Fibroblast of lung (primary cell): ENCODE measurements at regions not wholly inside any gene's neighbourhood (a gene's known extent, or its start where the extent isn't known, plus 50 kb on each side); places are given as distances from the start of the nearest gene placed in this dataset.
"Not testable (repeated sequence)": the region's sequence is repeated elsewhere in the genome, so short reads cannot be mapped to it uniquely, and the experiment has no call there.

Experiments
- DNase-seq, 2 donors: peaks; one replicate each; pipeline versions ENCODE4 v3.0.0 to v3.0.0-alpha.2; 2010; ENCODE audit warnings: low read depth in 2 of 2
- H2AFZ ChIP-seq: 2 replicates; pipeline ENCODE4 v1.5.1; 2012; ENCODE audit warnings: low read length, control low read depth, inconsistent platforms
- H3K27ac ChIP-seq: 2 replicates; pipeline ENCODE4 v1.5.1; 2011; ENCODE audit warnings: low read length, control low read depth; ENCODE audit not compliant: insufficient read depth
- H3K27me3 ChIP-seq: 2 replicates; pipeline ENCODE4 v1.5.1; 2011; ENCODE audit warnings: mild to moderate bottlenecking, low read length; ENCODE audit not compliant: control insufficient read depth, insufficient read depth
- H3K36me3 ChIP-seq: 2 replicates; pipeline ENCODE4 v1.5.1; 2011; ENCODE audit warnings: low read length; ENCODE audit not compliant: control insufficient read depth, insufficient read depth
- H3K4me1 ChIP-seq: 2 replicates; pipeline ENCODE4 v1.5.1; 2011; ENCODE audit warnings: low read length; ENCODE audit not compliant: control insufficient read depth, insufficient read depth; ENCODE audit errors: extremely low read depth
- H3K4me2 ChIP-seq: 2 replicates; pipeline ENCODE4 v1.5.1; 2011; ENCODE audit warnings: low read length, control low read depth; ENCODE audit not compliant: insufficient read depth; ENCODE audit errors: extremely low read depth
- H3K4me3 ChIP-seq, 4 experiments: fragments of 200-600 bp in 1 of 4; sonication (generic) in 1 of 4; replicated peaks in 1 of 4; 2 replicates each; pipeline ENCODE4 v1.5.1; 2011 to 2016; ENCODE audit warnings: low read length in 4 of 4, low read depth in 3 of 4, mild to moderate bottlenecking in 3 of 4, control low read depth in 2 of 4, inconsistent platforms in 1 of 4, mixed read lengths in 1 of 4; ENCODE audit not compliant: insufficient read depth in 1 of 4; ENCODE audit errors: control extremely low read depth in 1 of 4
- H3K79me2 ChIP-seq: 2 replicates; pipeline ENCODE4 v1.5.1; 2012; ENCODE audit warnings: mild to moderate bottlenecking, low read length, inconsistent platforms; ENCODE audit not compliant: control insufficient read depth, insufficient read depth
- H3K9ac ChIP-seq: 2 replicates; pipeline ENCODE4 v1.5.1; 2011; ENCODE audit warnings: mild to moderate bottlenecking, low read length, control low read depth; ENCODE audit not compliant: insufficient read depth
- H3K9me3 ChIP-seq: 2 replicates; pipeline ENCODE4 v1.5.1; 2012; ENCODE audit warnings: low read depth, low read length; ENCODE audit not compliant: control insufficient read depth, insufficient read depth
- H4K20me1 ChIP-seq: 2 replicates; pipeline ENCODE4 v1.5.1; 2011; ENCODE audit warnings: low read length; ENCODE audit not compliant: control insufficient read depth, insufficient read depth; ENCODE audit errors: extremely low read depth
- EZH2 ChIP-seq: IDR thresholded peaks from 2 replicates; pipeline ENCODE4 v1.5.1; 2012; ENCODE audit warnings: low read length, control low read depth, mild to moderate bottlenecking; ENCODE audit errors: missing control alignments
- TF ChIP-seq, protein P1 (sequence below), 2 donors: IDR thresholded peaks in 1 of 2; conservative IDR thresholded peaks in 1 of 2; 1 replicate in 1 of 2; 2 replicates in 1 of 2; pipeline ENCODE4 v1.5.1; 2011 to 2012; ENCODE audit warnings: low read length in 2 of 2, control low read depth in 1 of 2, inconsistent platforms in 1 of 2, low read depth in 1 of 2, mild to moderate bottlenecking in 1 of 2

DNA sequence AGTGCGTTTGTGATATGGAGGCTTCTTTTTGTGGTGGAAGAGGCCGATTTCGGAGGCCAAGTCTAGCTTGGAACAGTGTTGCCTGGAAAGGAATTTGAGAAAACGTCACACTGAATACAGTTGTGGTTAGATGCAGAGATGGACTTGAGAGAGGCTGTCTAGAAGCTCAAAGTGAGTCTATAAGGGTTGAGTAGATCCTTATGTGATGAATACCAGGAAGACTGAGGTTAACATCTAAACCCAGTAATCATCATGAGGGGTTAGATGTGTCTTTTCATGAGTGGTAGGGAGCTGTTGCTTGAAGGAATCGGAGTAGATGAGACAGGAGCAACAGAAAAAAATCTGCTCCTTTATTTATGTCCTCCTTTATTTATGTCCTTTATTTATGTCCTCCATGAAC lies 114.6 kb upstream of the IVNS1ABP start:
- H3K4me3 ChIP-seq, result no peak overlapping the region
- TF ChIP-seq, protein P1, sequence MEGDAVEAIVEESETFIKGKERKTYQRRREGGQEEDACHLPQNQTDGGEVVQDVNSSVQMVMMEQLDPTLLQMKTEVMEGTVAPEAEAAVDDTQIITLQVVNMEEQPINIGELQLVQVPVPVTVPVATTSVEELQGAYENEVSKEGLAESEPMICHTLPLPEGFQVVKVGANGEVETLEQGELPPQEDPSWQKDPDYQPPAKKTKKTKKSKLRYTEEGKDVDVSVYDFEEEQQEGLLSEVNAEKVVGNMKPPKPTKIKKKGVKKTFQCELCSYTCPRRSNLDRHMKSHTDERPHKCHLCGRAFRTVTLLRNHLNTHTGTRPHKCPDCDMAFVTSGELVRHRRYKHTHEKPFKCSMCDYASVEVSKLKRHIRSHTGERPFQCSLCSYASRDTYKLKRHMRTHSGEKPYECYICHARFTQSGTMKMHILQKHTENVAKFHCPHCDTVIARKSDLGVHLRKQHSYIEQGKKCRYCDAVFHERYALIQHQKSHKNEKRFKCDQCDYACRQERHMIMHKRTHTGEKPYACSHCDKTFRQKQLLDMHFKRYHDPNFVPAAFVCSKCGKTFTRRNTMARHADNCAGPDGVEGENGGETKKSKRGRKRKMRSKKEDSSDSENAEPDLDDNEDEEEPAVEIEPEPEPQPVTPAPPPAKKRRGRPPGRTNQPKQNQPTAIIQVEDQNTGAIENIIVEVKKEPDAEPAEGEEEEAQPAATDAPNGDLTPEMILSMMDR (conservative IDR thresholded peaks at IDR 0.05 in 1 of 2, IDR thresholded peaks at IDR 0.05 in 1 of 2; ENCODE audit: low read depth in 1 of 2, low read length in 2 of 2), result no peak
- TF ChIP-seq EZH2, result no peak
- no peak overlapping the region for H3K9ac ChIP-seq
- no peaks in the 10 kb centered on the region for H3K36me3 ChIP-seq
- H4K20me1 ChIP-seq, result no peaks in the 10 kb centered on the region
- no peaks in the 10 kb centered on the region for H3K27me3 ChIP-seq
- DNase-seq, result no peak
- H3K79me2 ChIP-seq, result no peaks in the 10 kb centered on the region
- no peak overlapping the region for H3K27ac ChIP-seq
- H3K4me1 ChIP-seq, result no peaks in the 10 kb centered on the region
- no peak overlapping the region for H2AFZ ChIP-seq
- no peak overlapping the region for H3K4me2 ChIP-seq
- no peaks in the 10 kb centered on the region for H3K9me3 ChIP-seq

DNA sequence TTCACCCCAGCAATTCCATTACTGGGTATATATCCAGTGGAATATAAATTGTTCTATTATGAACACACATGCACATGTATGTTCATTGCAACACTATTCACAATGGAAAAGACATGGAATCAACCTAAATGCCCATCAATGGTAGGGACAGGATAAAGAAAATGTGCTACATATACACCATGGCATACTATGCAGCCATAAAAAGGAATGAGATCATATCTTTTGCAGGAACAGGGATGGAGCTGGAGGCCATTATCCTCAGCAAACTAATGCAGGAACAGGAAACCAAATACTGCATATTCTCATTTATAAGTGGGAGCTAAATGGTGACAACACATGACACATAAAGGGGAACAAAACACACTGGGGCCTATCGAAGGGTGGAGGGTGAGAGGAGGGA lies 112.6 kb upstream of the IVNS1ABP start:
- not testable (repeated sequence) for H3K9me3 ChIP-seq, H3K9ac ChIP-seq, H3K27me3 ChIP-seq, H3K36me3 ChIP-seq, DNase-seq, H3K4me3 ChIP-seq, H3K79me2 ChIP-seq, H2AFZ ChIP-seq, H4K20me1 ChIP-seq, H3K27ac ChIP-seq, H3K4me2 ChIP-seq, H3K4me1 ChIP-seq

DNA sequence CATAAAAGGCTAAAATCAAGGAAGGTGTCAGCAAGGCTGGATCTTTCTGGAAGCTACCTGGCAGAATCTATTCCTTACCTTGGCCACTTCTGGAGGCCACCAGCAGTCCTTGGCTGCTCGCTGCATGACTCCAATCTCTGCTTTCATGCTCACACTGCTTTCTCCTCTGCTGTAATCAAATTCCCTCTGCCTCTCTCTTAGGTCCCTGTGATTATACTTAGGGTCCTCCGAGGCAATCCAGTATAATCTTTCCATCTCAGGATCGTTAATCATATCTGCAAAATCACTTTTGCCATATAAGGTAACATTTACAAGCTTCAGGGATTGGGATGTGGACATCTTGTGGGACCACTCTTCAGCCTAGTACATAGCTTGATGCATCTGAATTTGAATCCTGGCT lies 110.7 kb upstream of the IVNS1ABP start:
- H3K27me3 ChIP-seq, result no peaks in the 10 kb centered on the region
- no peaks in the 10 kb centered on the region for H3K4me1 ChIP-seq
- no peak overlapping the region for H3K9ac ChIP-seq
- H2AFZ ChIP-seq, result no peak overlapping the region
- H3K9me3 ChIP-seq, result no peaks in the 10 kb centered on the region
- no peak overlapping the region for H3K4me3 ChIP-seq
- H4K20me1 ChIP-seq, result no peaks in the 10 kb centered on the region
- TF ChIP-seq EZH2, result no peak
- TF ChIP-seq, protein P1 (conservative IDR thresholded peaks at IDR 0.05 in 1 of 2, IDR thresholded peaks at IDR 0.05 in 1 of 2; ENCODE audit: low read depth in 1 of 2, low read length in 2 of 2), result no peak
- no peak overlapping the region for H3K27ac ChIP-seq
- H3K79me2 ChIP-seq, result no peaks in the 10 kb centered on the region
- no peaks in the 10 kb centered on the region for H3K36me3 ChIP-seq
- no peak overlapping the region for H3K4me2 ChIP-seq
- DNase-seq, result no peak

DNA sequence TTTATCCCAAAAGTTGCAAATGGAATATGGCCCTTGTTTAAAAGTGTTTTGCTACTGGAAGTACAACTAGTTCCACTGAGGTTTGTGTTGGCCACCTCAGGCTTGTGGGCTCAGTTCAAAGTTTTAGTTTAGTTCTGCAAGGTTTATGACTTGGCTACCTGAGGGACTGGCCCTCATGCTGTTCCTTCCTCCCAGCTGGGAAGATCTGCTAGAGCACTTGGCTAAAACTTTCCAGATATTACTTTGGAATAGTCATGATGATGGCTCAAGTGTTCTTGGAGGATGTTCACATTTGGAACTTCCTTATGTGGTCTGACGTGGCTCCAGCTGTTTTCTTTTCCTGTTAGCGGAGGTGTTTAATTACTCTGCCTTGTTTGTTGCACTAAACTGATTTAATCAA lies 110.2 kb upstream of the IVNS1ABP start:
- H3K4me1 ChIP-seq, result no peaks in the 10 kb centered on the region
- no peaks in the 10 kb centered on the region for H4K20me1 ChIP-seq
- H2AFZ ChIP-seq, result no peak overlapping the region
- no peak for DNase-seq
- H3K4me2 ChIP-seq, result no peak overlapping the region
- H3K9me3 ChIP-seq, result no peaks in the 10 kb centered on the region
- no peaks in the 10 kb centered on the region for H3K36me3 ChIP-seq
- H3K79me2 ChIP-seq, result no peaks in the 10 kb centered on the region
- H3K4me3 ChIP-seq, result no peak overlapping the region
- no peaks in the 10 kb centered on the region for H3K27me3 ChIP-seq
- H3K9ac ChIP-seq, result no peak overlapping the region
- TF ChIP-seq, protein P1 (conservative IDR thresholded peaks at IDR 0.05 in 1 of 2, IDR thresholded peaks at IDR 0.05 in 1 of 2; ENCODE audit: low read depth in 1 of 2, low read length in 2 of 2), result no peak
- H3K27ac ChIP-seq, result no peak overlapping the region
